HL-60 (cell line): ENCODE measurements at regions not wholly inside any gene's neighbourhood (a gene's known extent, or its start where the extent isn't known, plus 50 kb on each side); places are given as distances from the start of the nearest gene placed in this dataset.

Source experiments
- DNase-seq, 2 experiments: peaks; one replicate each; pipeline ENCODE4 v3.0.0-alpha.2; 2010 to 2020; ENCODE audit warnings: low read depth in 1 of 2, low spot score in 1 of 2
- H3K27ac ChIP-seq: fragments of 250-450 bp; sonication (Bioruptor Pico); replicated peaks from 2 replicates; pipeline ENCODE4 v1.5.1; 2020; ENCODE audit warnings: mild to moderate bottlenecking, moderate library complexity
- H3K27me3 ChIP-seq: fragments of 250-450 bp; sonication (Bioruptor Pico); 2 replicates; pipeline ENCODE4 v1.5.1; 2021; ENCODE audit warnings: mild to moderate bottlenecking, moderate library complexity; ENCODE audit not compliant: insufficient read depth, poor library complexity, severe bottlenecking
- H3K4me3 ChIP-seq: replicated peaks from 2 replicates; pipeline ENCODE4 v1.5.1; 2011; ENCODE audit warnings: mild to moderate bottlenecking, control low read depth, low read length; ENCODE audit not compliant: insufficient read depth
- CTCF ChIP-seq: IDR thresholded peaks from one replicate; pipeline ENCODE4 v1.5.1; 2011; ENCODE audit warnings: low read length, control low read depth, inconsistent platforms; ENCODE audit not compliant: insufficient read depth
- GABPA ChIP-seq: IDR thresholded peaks from 2 replicates; pipeline ENCODE4 v1.6.1; 2012; ENCODE audit warnings: low read depth
- POLR2AphosphoS5 ChIP-seq: IDR thresholded peaks from 2 replicates; pipeline ENCODE4 v1.6.1; 2012; ENCODE audit warnings: low read depth
- SPI1 ChIP-seq: IDR thresholded peaks from 2 replicates; pipeline ENCODE4 v1.6.1; 2012; ENCODE audit warnings: low read depth, mild to moderate bottlenecking, borderline replicate concordance
- TF ChIP-seq, protein P1 (sequence below): IDR thresholded peaks from 2 replicates; pipeline ENCODE4 v1.6.1; 2012; ENCODE audit warnings: low read depth; ENCODE audit not compliant: insufficient replicate concordance

- Histone ChIP-seq H3K27ac (no peak overlapping the region), H3K27me3 (no peaks in the 10 kb centered on the region), H3K4me3 (no peak overlapping the region)
- TF ChIP-seq GABPA (no peak), CTCF (no peak), POLR2AphosphoS5 (no peak), SPI1 (no peak)
- TF ChIP-seq, protein P1, sequence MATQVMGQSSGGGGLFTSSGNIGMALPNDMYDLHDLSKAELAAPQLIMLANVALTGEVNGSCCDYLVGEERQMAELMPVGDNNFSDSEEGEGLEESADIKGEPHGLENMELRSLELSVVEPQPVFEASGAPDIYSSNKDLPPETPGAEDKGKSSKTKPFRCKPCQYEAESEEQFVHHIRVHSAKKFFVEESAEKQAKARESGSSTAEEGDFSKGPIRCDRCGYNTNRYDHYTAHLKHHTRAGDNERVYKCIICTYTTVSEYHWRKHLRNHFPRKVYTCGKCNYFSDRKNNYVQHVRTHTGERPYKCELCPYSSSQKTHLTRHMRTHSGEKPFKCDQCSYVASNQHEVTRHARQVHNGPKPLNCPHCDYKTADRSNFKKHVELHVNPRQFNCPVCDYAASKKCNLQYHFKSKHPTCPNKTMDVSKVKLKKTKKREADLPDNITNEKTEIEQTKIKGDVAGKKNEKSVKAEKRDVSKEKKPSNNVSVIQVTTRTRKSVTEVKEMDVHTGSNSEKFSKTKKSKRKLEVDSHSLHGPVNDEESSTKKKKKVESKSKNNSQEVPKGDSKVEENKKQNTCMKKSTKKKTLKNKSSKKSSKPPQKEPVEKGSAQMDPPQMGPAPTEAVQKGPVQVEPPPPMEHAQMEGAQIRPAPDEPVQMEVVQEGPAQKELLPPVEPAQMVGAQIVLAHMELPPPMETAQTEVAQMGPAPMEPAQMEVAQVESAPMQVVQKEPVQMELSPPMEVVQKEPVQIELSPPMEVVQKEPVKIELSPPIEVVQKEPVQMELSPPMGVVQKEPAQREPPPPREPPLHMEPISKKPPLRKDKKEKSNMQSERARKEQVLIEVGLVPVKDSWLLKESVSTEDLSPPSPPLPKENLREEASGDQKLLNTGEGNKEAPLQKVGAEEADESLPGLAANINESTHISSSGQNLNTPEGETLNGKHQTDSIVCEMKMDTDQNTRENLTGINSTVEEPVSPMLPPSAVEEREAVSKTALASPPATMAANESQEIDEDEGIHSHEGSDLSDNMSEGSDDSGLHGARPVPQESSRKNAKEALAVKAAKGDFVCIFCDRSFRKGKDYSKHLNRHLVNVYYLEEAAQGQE = no peak
- no peak for DNase-seq
These were observed 55.6 kb upstream of the ZNF536 start for GRCh38 chr19:30316560-30317106.

GRCh38 chr19:30317403-30317802 is 54.8 kb upstream of the ZNF536 start:
- TF ChIP-seq POLR2AphosphoS5 = no peak
- TF ChIP-seq CTCF = no peak
- TF ChIP-seq GABPA = no peak
- TF ChIP-seq, protein P1 = no peak
- TF ChIP-seq SPI1 = no peak
- H3K27ac ChIP-seq = no peak overlapping the region

DNA sequence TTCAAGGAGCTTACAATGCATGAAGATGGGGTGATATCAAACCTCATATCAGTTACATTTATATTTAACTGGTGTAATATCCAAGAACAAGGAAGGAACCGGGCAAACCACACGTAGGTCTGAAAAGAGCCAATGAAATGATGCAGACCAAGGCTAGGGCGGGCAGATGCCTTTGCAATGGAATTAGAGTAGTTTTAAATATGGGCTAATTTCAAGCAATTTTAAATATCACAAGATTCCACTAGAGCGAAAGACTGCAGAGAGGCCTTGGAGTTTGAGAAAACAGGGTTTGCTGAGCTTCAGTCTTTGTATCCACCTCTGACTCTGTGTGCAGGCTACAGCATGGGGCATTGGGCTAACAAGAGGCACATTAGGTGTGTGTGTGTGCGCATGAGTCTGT is 53.9 kb upstream of the ZNF536 start:
- no peak overlapping the region for H3K27ac ChIP-seq
- no peak overlapping the region for H3K4me3 ChIP-seq
- no peaks in the 10 kb centered on the region for H3K27me3 ChIP-seq
- TF ChIP-seq CTCF (no peak), POLR2AphosphoS5 (no peak), GABPA (no peak), SPI1 (no peak)
- TF ChIP-seq, protein P1 = no peak
- DNase-seq = no peak

More at GRCh38 chr19:30317403-30317802, 54.8 kb upstream of the ZNF536 start:
- Histone ChIP-seq H3K4me3 (no peak overlapping the region), H3K27me3 (no peaks in the 10 kb centered on the region)
- DNase-seq = no peak
